Small intestine (tissue), 7 donors: ENCODE measurements at regions not wholly inside any gene's neighbourhood (a gene's known extent, or its start where the extent isn't known, plus 50 kb on each side); places are given as distances from the start of the nearest gene placed in this dataset.

Source experiments
- DNase-seq, 2 donors: peaks; one replicate each; pipeline versions ENCODE4 v3.0.0 to v3.0.0-alpha.2; 2013
- FAIRE-seq: peaks from 2 replicates; lab custom pipeline; 2012; peaks lifted over from hg19 to GRCh38; lab: Jason Lieb, UNC
- H3K27ac ChIP-seq, 3 donors: one replicate each; pipeline ENCODE4 v1.5.1; 2013; ENCODE audit warnings: low read length in 2 of 3, mild to moderate bottlenecking in 2 of 3, control low read depth in 1 of 3, inconsistent platforms in 1 of 3, low read depth in 1 of 3, moderate library complexity in 1 of 3
- H3K27me3 ChIP-seq, 3 donors: one replicate each; pipeline ENCODE4 v1.6.1; 2013; ENCODE audit warnings: low read length in 3 of 3, inconsistent platforms in 1 of 3; ENCODE audit not compliant: control insufficient read depth in 3 of 3, insufficient read depth in 3 of 3
- H3K36me3 ChIP-seq, 3 donors: one replicate each; pipeline ENCODE4 v1.6.1; 2013; ENCODE audit warnings: low read length in 3 of 3, inconsistent platforms in 1 of 3, low read depth in 1 of 3, mild to moderate bottlenecking in 1 of 3, moderate library complexity in 1 of 3; ENCODE audit not compliant: control insufficient read depth in 3 of 3, insufficient read depth in 2 of 3
- H3K4me1 ChIP-seq, 3 donors: one replicate each; pipeline ENCODE4 v1.6.1; 2013; ENCODE audit warnings: low read length in 2 of 3, inconsistent platforms in 1 of 3, low read depth in 1 of 3, mild to moderate bottlenecking in 1 of 3, moderate library complexity in 1 of 3; ENCODE audit not compliant: control insufficient read depth in 3 of 3, insufficient read depth in 2 of 3
- H3K4me3 ChIP-seq, 3 donors: one replicate each; pipeline ENCODE4 v1.5.1; 2013; ENCODE audit warnings: low read length in 3 of 3, control low read depth in 1 of 3, inconsistent platforms in 1 of 3, low read depth in 1 of 3, mild to moderate bottlenecking in 1 of 3, moderate library complexity in 1 of 3
- H3K9me3 ChIP-seq, 2 donors: one replicate each; pipeline ENCODE4 v1.6.1; 2013; ENCODE audit warnings: low read depth in 1 of 2, low read length in 1 of 2; ENCODE audit not compliant: control insufficient read depth in 2 of 2, insufficient read depth in 1 of 2
- WGBS, 3 donors: extraction: QIAGEN DNeasy Blood & Tissue Kit; methylation state at CpG; one replicate each; pipeline ENCODE4 v1.1.7; 2013; 5-methylcytosine and 5-hydroxymethylcytosine counted together
- donor health status: healthy with polysubstance abuse.
- donor health status: control.
- donor health status: control.
- donor health status: Bipolar disorder and iron deficiency.
- donor health status: healthy.

DNA sequence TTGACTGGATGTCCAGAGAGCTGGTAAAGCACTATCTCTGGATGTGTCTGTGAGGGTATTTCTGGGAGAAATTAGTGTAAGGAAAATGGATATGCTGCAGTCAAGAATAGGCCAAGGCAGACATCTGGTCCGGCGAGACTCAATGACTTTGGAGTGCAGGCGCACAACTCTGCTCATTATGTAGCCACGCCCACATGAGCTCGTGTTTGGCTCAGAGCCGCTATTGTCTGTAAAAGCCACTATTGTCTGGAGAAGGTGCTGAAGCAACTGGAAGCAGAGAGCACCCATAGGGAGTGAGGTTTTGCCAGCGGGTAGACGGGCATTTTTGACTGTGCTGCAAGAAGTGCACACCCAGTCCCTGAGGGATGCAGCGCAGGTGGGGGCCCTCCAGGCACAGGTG is 305.0 kb upstream of the POU3F2 start:
- Histone ChIP-seq H3K4me3 (no peak overlapping the region), H3K9me3 (peaks cover 0 to 2% of the 10 kb centered on the region in 2 donors), H3K27ac (no peak overlapping the region), H3K36me3 (no peaks in the 10 kb centered on the region), H3K27me3 (no peaks in the 10 kb centered on the region), H3K4me1 (no peaks in the 10 kb centered on the region)
- DNase-seq (no peak), FAIRE-seq (no peak)
- 85 to 90% (median 86%) methylated on average over 9 of the region's 9 CpGs for WGBS, 3 donors

DNA sequence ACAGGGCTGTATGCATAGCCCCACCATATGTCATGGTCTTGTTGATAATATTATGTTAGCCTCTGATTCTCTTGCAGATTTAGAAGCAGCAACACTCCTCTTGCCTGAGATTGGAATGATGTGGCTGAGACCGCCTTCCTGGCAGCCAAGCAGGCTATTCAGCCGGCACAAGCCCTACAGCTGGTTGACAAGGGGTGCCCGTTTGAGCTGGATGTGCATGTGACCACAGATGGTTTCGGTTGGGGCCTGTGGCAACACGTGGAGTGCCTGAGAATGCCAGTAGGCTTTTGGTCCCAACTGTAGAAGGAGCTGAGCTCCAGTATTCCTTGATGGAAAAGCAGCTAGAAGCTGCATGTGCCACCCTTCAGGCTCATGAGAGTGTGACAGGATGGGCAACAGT is 303.6 kb upstream of the POU3F2 start:
- FAIRE-seq = no peak
- Histone ChIP-seq H3K27ac (no peak overlapping the region), H3K9me3 (peaks cover 0 to 2% of the 10 kb centered on the region in 2 donors), H3K27me3 (no peaks in the 10 kb centered on the region), H3K36me3 (no peaks in the 10 kb centered on the region), H3K4me3 (no peak overlapping the region), H3K4me1 (no peaks in the 10 kb centered on the region)
- DNase-seq = no peak
- 75 to 86% (median 76%) methylated on average over 5 of the region's 5 CpGs for WGBS, 3 donors

DNA sequence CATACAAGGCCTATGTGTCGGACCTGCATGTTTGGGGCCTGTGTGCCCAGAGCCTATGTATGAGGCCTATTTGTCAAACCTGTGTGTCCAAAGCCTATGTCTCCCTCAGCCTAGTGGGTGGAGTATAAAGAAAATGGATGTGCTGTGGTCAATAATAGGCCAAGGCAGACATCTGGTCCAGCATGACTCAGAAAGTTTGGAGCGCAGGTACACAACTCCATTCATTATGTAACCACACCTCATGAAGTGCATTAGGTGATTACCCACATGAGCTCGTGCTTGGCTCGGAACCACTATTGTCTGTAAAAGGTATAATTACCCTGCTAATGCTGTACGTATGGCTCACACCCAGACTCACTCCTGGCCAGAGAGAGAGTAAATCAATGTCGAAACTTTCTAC is 302.4 kb upstream of the POU3F2 start:
- no peak for FAIRE-seq
- 84 to 86% (median 85%) methylated on average over 6 of the region's 6 CpGs for WGBS, 3 donors
- H3K4me3 ChIP-seq = no peak overlapping the region

DNA sequence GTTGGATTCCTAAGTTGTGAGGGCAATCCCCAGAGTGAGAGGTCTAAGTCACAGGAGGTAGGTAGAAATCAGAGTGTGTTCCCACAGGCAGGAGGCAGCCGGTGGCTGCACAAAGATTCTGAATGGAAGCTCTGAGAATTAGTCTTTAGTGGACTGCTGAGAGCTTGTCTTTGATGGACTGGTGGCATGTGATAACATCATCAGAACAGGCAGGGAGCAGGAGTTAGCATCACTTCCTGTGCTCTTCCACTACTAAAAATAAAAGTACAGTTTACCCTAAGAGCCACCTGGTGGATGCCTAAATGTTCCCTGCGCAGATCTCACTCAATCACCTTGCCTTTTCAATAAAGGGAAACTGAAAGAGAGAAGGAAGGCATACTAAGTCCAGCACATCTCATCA is 294.6 kb upstream of the POU3F2 start:
- H3K4me1 ChIP-seq = no peaks in the 10 kb centered on the region
- DNase-seq (no peak), FAIRE-seq (no peak)
- WGBS, 3 donors = 77 to 81% (median 79%) methylated on average over 2 of the region's 2 CpGs
- no peaks in the 10 kb centered on the region for H3K9me3 ChIP-seq
- H3K27ac ChIP-seq = no peak overlapping the region
- H3K36me3 ChIP-seq = no peaks in the 10 kb centered on the region
- no peak overlapping the region for H3K4me3 ChIP-seq
- no peaks in the 10 kb centered on the region for H3K27me3 ChIP-seq

More for the DNA sequence above, 302.4 kb upstream of the POU3F2 start:
- Histone ChIP-seq H3K36me3 (no peaks in the 10 kb centered on the region), H3K27ac (no peak overlapping the region), H3K4me1 (no peaks in the 10 kb centered on the region), H3K9me3 (peaks cover 0 to 2% of the 10 kb centered on the region in 2 donors), H3K27me3 (no peaks in the 10 kb centered on the region)
- no peak for DNase-seq

DNA sequence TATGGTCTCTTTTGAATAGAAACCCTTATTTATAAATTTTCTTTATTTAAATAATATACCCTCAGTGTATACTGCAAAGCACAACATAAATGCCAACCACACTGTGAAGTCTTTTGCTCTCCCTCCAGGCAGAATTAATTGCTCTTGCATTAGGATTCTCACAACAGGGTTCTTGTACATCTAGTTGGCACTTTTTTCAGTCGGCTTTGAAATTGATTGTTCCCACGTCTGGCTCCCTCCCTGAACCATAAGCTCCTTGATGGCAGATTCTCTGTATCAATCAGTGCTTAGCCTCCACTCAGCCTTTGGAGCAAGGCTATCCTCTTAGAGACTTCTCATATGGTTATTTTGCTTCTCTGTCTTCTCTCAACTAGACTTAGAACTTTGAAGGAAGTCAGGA is 288.0 kb upstream of the POU3F2 start:
- 64 to 72% (median 72%) methylated on average over 2 of the region's 2 CpGs for WGBS, 3 donors
- DNase-seq (no peak), FAIRE-seq (no peak)
- H3K36me3 ChIP-seq = no peaks in the 10 kb centered on the region
- H3K27ac ChIP-seq = no peak overlapping the region
- no peaks in the 10 kb centered on the region for H3K4me1 ChIP-seq
- H3K9me3 ChIP-seq = no peaks in the 10 kb centered on the region
- no peaks in the 10 kb centered on the region for H3K27me3 ChIP-seq
- H3K4me3 ChIP-seq = no peak overlapping the region

DNA sequence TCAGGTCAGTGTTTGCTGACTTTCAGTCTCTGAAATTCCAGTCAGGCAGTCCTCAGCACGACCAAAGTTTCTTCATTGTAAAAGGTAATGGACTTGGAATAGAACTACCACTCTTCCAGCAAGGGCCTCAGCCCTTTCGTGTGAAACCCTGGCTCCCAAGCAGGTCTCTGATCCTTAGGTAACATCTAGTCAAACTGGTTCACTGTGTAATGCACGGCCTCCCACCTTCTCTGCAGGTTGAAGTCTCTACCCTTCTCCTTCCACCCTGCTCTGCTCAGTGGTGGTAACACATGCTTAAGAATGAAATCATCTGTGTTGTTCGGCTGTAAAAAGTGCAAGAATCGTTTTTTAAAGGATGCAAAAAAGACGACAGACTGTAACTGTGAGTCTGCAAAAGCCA is 287.2 kb upstream of the POU3F2 start:
- H3K4me3 ChIP-seq = no peak overlapping the region
- no peaks in the 10 kb centered on the region for H3K27me3 ChIP-seq
- H3K36me3 ChIP-seq = no peaks in the 10 kb centered on the region
- 54 to 67% (median 61%) methylated on average over 6 of the region's 6 CpGs for WGBS, 3 donors
- no peaks in the 10 kb centered on the region for H3K9me3 ChIP-seq
- no peak for FAIRE-seq
- no peak overlapping the region for H3K27ac ChIP-seq
- no peak for DNase-seq
- no peaks in the 10 kb centered on the region for H3K4me1 ChIP-seq

DNA sequence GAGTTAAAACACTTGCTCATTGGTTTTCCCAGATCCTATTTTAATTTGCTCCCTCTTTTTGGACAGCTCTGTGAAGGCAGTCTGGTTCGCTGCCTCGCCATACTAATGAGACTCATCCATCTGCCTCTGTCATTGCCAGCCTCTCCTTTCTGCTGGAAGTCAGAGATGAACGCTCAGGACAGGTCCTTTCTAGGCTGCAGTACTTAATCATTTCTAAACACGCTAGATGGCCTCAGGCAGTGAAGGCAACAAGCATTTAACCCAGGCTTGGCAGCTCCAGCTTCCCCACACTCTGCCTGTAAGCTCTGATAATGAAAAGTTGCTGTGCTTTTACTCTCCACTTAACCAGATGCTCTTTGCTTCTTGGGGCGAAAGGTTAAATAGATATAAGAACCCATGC is 286.7 kb upstream of the POU3F2 start:
- 61 to 71% (median 68%) methylated on average over 5 of the region's 5 CpGs for WGBS, 3 donors
- H3K27ac ChIP-seq = no peak overlapping the region
- FAIRE-seq (no peak), DNase-seq (no peak)
- no peaks in the 10 kb centered on the region for H3K27me3 ChIP-seq
- no peak overlapping the region for H3K4me3 ChIP-seq
- H3K4me1 ChIP-seq = no peaks in the 10 kb centered on the region
- no peaks in the 10 kb centered on the region for H3K36me3 ChIP-seq
- H3K9me3 ChIP-seq = no peaks in the 10 kb centered on the region

DNA sequence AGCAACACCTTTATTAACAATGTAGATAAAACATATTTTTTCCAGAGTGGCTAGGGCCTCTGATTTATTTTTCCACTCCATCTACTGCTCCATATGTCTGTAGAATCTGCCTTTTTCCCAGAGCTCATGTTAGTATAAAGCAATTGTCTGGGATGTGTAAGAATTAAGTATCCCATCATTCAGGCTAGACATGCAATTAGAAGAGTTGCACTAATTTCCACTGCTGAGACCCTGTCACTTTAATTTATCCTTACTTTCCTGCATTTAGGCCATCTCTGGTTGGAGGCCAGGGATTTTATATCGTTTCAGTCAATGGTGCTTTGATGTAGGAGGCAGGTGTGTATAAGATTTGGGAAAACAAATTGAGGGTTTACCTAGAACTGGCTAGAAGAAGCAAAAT is 286.1 kb upstream of the POU3F2 start:
- Histone ChIP-seq H3K27ac (no peak overlapping the region), H3K4me3 (no peak overlapping the region), H3K4me1 (no peaks in the 10 kb centered on the region), H3K27me3 (no peaks in the 10 kb centered on the region), H3K9me3 (no peaks in the 10 kb centered on the region), H3K36me3 (no peaks in the 10 kb centered on the region)
- no peak for DNase-seq
- WGBS, 3 donors = 19 to 54% (median 27%) methylated on average over 1 of the region's 1 CpG
- no peak for FAIRE-seq

DNA sequence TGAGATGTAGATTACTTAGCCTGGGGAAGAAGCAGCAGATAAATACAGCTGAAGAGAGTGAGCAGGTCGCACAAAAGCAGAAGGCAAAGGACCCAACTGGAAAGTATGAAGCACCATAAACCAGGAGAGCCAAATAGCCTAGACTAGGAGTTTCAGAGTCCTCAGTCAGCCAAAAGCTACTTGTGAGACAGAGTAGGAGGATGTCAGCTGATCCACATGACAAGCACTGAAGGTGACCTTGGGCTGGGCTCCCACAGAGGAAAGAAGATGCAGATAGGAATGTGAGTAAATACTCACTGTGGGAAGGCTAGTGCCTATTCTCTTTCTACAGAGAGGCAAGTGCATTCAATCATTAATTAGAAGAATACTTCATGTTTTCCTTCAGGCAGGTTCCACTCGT is 274.0 kb upstream of the POU3F2 start:
- Histone ChIP-seq H3K9me3 (no peaks in the 10 kb centered on the region), H3K27me3 (no peaks in the 10 kb centered on the region), H3K27ac (no peak overlapping the region), H3K4me1 (no peaks in the 10 kb centered on the region), H3K36me3 (no peaks in the 10 kb centered on the region), H3K4me3 (no peak overlapping the region)
- FAIRE-seq = no peak
- no peak for DNase-seq
- WGBS, 3 donors = 69 to 80% (median 73%) methylated on average over 2 of the region's 2 CpGs
